HCT116 (cell line): ENCODE measurements at regions not wholly inside any gene's neighbourhood (a gene's known extent, or its start where the extent isn't known, plus 50 kb on each side); places are given as distances from the start of the nearest gene placed in this dataset.

Experiments used
- ATAC-seq: fragments of 200-7000 bp; cut with Tn5 transposase; 2 replicates; pipeline ENCODE4 v1.9.1; 2020; ENCODE audit warnings: mild to moderate bottlenecking, moderate library complexity
- BruUV-seq: library from RNA; stranded (reverse); fragments of 400-500 nt; replicated peaks from 2 replicates; lab custom pipeline; 2021; lab: Mats Ljungman, UMichigan
- CTCF ChIA-PET: fragments of 300-600 bp; sonication (Branson Sonifier 250); formaldehyde crosslinking; loops from one replicate; lab custom pipeline; 2021; ENCODE audit warnings: antibody characterized with exemption; lab: Charles Lee
- POLR2A ChIA-PET: fragments of 300-600, 350-600 bp; sonication (Branson Sonifier 250); formaldehyde crosslinking; loops from one replicate; lab custom pipeline; 2021; ENCODE audit warnings: antibody characterized with exemption; lab: Charles Lee
- RAD21 ChIA-PET, 2 experiments: fragments of 300-600 bp; sonication (Branson Sonifier 250); formaldehyde crosslinking; loops; one replicate each; lab custom pipeline; 2023; ENCODE audit warnings: low total read pairs in 2 of 2; ENCODE audit not compliant: uncharacterized antibody in 2 of 2, unreplicated experiment in 2 of 2, low non-redundant PET in 1 of 2; lab: Charles Lee
- DNase-seq: peaks from one replicate; pipeline ENCODE4 v3.0.0-alpha.2; 2010; ENCODE audit warnings: low read depth, low spot score
- H2AFZ ChIP-seq: fragments of 200-600 bp; shearing (Covaris generic), sonication (generic); 2 replicates; pipeline ENCODE4 v1.6.1; 2017; ENCODE audit warnings: low read depth, mixed run types, mixed read lengths, antibody characterized with exemption, low read length; ENCODE audit not compliant: poor library complexity, severe bottlenecking
- H3K27ac ChIP-seq: 2 replicates; pipeline ENCODE4 v1.5.1; 2012; ENCODE audit warnings: low read depth, low read length
- H3K27me3 ChIP-seq: fragments of 200-600 bp; sonication (generic); 2 replicates; pipeline ENCODE4 v1.6.1; 2016; ENCODE audit warnings: mixed run types, low read length, mixed read lengths; ENCODE audit not compliant: insufficient read depth
- H3K36me3 ChIP-seq, 2 experiments: fragments of 200-500 bp in 1 of 2; fragments of 200-600 bp in 1 of 2; sonication (Bioruptor generic) in 1 of 2; sonication (generic) in 1 of 2; 2 replicates each; pipeline versions ENCODE4 v1.5.1 to v1.6.1; 2014 to 2016; ENCODE audit warnings: low read length in 2 of 2, inconsistent platforms in 1 of 2, mixed read lengths in 1 of 2, mixed run types in 1 of 2; ENCODE audit not compliant: insufficient read depth in 2 of 2, control insufficient read depth in 1 of 2
- H3K4me1 ChIP-seq, 2 experiments: fragments of 200-600 bp in 1 of 2; sonication (generic) in 1 of 2; 2 replicates each; pipeline versions ENCODE4 v1.5.1 to v1.6.1; 2012 to 2017; ENCODE audit warnings: low read length in 2 of 2, inconsistent platforms in 1 of 2, mild to moderate bottlenecking in 1 of 2, mixed read lengths in 1 of 2, mixed run types in 1 of 2, moderate library complexity in 1 of 2; ENCODE audit not compliant: insufficient read depth in 2 of 2, control insufficient read depth in 1 of 2
- H3K4me2 ChIP-seq: fragments of 200-600 bp; sonication (generic); 2 replicates; pipeline ENCODE4 v1.6.1; 2017; ENCODE audit warnings: mixed run types, low read length, mixed read lengths
- H3K4me3 ChIP-seq, 2 experiments: fragments of 200-600 bp in 1 of 2; sonication (generic) in 1 of 2; replicated peaks in 1 of 2; 2 replicates each; pipeline ENCODE4 v1.5.1; 2011 to 2016; ENCODE audit warnings: low read length in 2 of 2, control low read depth in 1 of 2, low read depth in 1 of 2, mild to moderate bottlenecking in 1 of 2, mixed read lengths in 1 of 2, mixed run types in 1 of 2
- H3K79me2 ChIP-seq: fragments of 200-600 bp; sonication (generic); 2 replicates; pipeline ENCODE4 v1.6.1; 2017; ENCODE audit warnings: mild to moderate bottlenecking, mixed run types, low read length, moderate library complexity, mixed read lengths; ENCODE audit not compliant: insufficient read depth
- H3K9ac ChIP-seq: fragments of 200-600 bp; sonication (generic); 2 replicates; pipeline ENCODE4 v1.6.1; 2016; ENCODE audit warnings: low read length, mixed read lengths
- H3K9me2 ChIP-seq: fragments of 200-600 bp; sonication (generic), shearing (Covaris generic); 2 replicates; pipeline ENCODE4 v1.6.1; 2017; ENCODE audit warnings: mixed run types, mild to moderate bottlenecking, moderate library complexity; ENCODE audit not compliant: insufficient read depth
- H3K9me3 ChIP-seq, 2 experiments: fragments of 200-500 bp in 1 of 2; fragments of 200-600 bp in 1 of 2; sonication (Bioruptor generic) in 1 of 2; sonication (generic) in 1 of 2; 2 replicates each; pipeline ENCODE4 v1.6.1; 2014 to 2017; ENCODE audit warnings: low read length in 2 of 2, mixed read lengths in 2 of 2, inconsistent platforms in 1 of 2, low read depth in 1 of 2, mild to moderate bottlenecking in 1 of 2, mixed run types in 1 of 2, moderate library complexity in 1 of 2; ENCODE audit not compliant: control insufficient read depth in 1 of 2, insufficient read depth in 1 of 2
- H4K20me1 ChIP-seq: fragments of 200-600 bp; sonication (generic), shearing (Covaris generic); 2 replicates; pipeline ENCODE4 v1.6.1; 2017; ENCODE audit warnings: mixed run types, mild to moderate bottlenecking, moderate library complexity; ENCODE audit not compliant: insufficient read depth
- ATF3 ChIP-seq: IDR thresholded peaks from 2 replicates; pipeline ENCODE4 v1.6.1; 2012
- CEBPB ChIP-seq: IDR thresholded peaks from 2 replicates; pipeline ENCODE4 v1.6.1; 2012; ENCODE audit warnings: low read depth
- CTCF ChIP-seq, 3 experiments: fragments of 200-600 bp in 1 of 3; sonication (generic) in 1 of 3; IDR thresholded peaks in 2 of 3; conservative IDR thresholded peaks in 1 of 3; 2 replicates each; pipeline ENCODE4 v1.5.1; 2012 to 2017; ENCODE audit warnings: low read depth in 2 of 3, low read length in 2 of 3, antibody characterized with exemption in 1 of 3, borderline replicate concordance in 1 of 3, control low read depth in 1 of 3, mild to moderate bottlenecking in 1 of 3, mixed read lengths in 1 of 3, mixed run types in 1 of 3, moderate library complexity in 1 of 3; ENCODE audit not compliant: insufficient read depth in 1 of 3
- SP1 ChIP-seq: IDR thresholded peaks from 2 replicates; pipeline ENCODE4 v1.6.1; 2012; ENCODE audit warnings: low read depth
- YY1 ChIP-seq: IDR thresholded peaks from 2 replicates; pipeline ENCODE4 v1.6.1; 2011; ENCODE audit warnings: low read length, low read depth, moderate library complexity, mild to moderate bottlenecking; ENCODE audit not compliant: insufficient replicate concordance; ENCODE audit errors: extremely low read depth
- ZFX ChIP-seq: fragments of 450-650 bp; IDR thresholded peaks from 2 replicates; pipeline ENCODE4 v1.6.1; 2017
- intact Hi-C: fragments of 100-400 bp; cut with micrococcal nuclease; formaldehyde crosslinking; loops from 2 replicates; pipeline ENCODE4 v1.10.0; 2022

GRCh38 chr4:18684932-18685331, 663.4 kb upstream of the LCORL start (continued):
- TF ChIP-seq YY1 (no peak), ATF3 (no peak), CEBPB (no peak)

GRCh38 chr4:18676526-18676915, 655.0 kb upstream of the LCORL start:
- no TSS peak for BruUV-seq
- H3K9me3 ChIP-seq, result no peaks in the 10 kb centered on the region
- no peak overlapping the region for H2AFZ ChIP-seq
- H3K9ac ChIP-seq, result no peak overlapping the region
- RAD21 ChIA-PET, result no interaction called here
- H3K9me2 ChIP-seq, result no peaks in the 10 kb centered on the region
- no peak overlapping the region for H3K4me3 ChIP-seq
- H3K27ac ChIP-seq, result no peak overlapping the region
- CTCF ChIA-PET, result no interaction called here
- no peaks in the 10 kb centered on the region for H4K20me1 ChIP-seq
- DNase-seq (no peak), ATAC-seq (no peak)
- peaks cover 6% of the 10 kb centered on the region; the same call in 1 of the 2 replicates for H3K27me3 ChIP-seq
- TF ChIP-seq YY1, result no peak
- no peak for TF ChIP-seq CTCF (IDR thresholded peaks at IDR 0.05 in 2 of 3, conservative IDR thresholded peaks at IDR 0.05 in 1 of 3; ENCODE audit: borderline replicate concordance in 1 of 3, insufficient read depth in 1 of 3, low read depth in 2 of 3, low read length in 2 of 3)
- TF ChIP-seq ZFX, result no peak
- no peak for TF ChIP-seq SP1
- no peaks in the 10 kb centered on the region for H3K79me2 ChIP-seq
- H3K36me3 ChIP-seq, result no peaks in the 10 kb centered on the region
- intact Hi-C loops, result no loop called here
- no peaks in the 10 kb centered on the region for H3K4me1 ChIP-seq
- POLR2A ChIA-PET, result no interaction called here
- no peak overlapping the region for H3K4me2 ChIP-seq
